ENCODE measurements at regions not wholly inside any gene's neighbourhood (a gene's known extent, or its start where the extent isn't known, plus 50 kb on each side); places are given as distances from the start of the nearest gene placed in this dataset.

DNA sequence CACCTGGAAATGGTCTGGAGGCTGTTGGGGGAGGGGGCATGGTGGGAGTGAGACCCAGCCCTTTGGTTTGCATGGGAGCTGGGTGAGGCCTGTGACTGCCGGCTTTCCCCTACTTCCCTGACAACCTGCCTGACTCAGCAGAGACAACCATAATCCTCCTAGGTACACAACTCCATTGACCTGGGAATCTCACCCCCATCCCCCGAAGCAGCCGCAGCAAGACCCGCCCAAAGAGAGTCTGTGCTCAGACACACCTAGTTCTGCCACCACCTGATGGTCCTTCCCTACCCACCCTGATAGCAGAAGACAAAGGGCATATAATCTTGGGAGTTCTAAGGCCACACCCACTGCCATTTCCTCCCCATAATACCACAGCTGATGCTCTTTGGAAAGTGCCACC, 168.6 kb downstream of the GIPC2 start:
- no peak for TF ChIP-seq CTCF (IDR thresholded peaks at IDR 0.05)
- TF ChIP-seq POLR2AphosphoS5 (IDR thresholded peaks at IDR 0.05): no peak

All from prostate gland (tissue), 2 donors.